Neural progenitor cell (in vitro differentiated cells): ENCODE measurements at regions not wholly inside any gene's neighbourhood (a gene's known extent, or its start where the extent isn't known, plus 50 kb on each side); places are given as distances from the start of the nearest gene placed in this dataset.

ENCODE experiments used
- EZH2 ChIP-seq: fragments of 200-600 bp; sonication (generic); IDR thresholded peaks from 2 replicates; pipeline ENCODE4 v1.6.1; 2017; ENCODE audit warnings: antibody characterized with exemption, mild to moderate bottlenecking, moderate library complexity
- EZH2phosphoT487 ChIP-seq: fragments of 200-600 bp; sonication (generic); IDR thresholded peaks from 2 replicates; pipeline ENCODE4 v1.6.1; 2017; ENCODE audit warnings: antibody characterized with exemption
- TF ChIP-seq, protein P1 (sequence below): fragments of 200-600 bp; sonication (generic); IDR thresholded peaks from 2 replicates; pipeline ENCODE4 v1.5.1; 2017; ENCODE audit warnings: antibody characterized with exemption, mild to moderate bottlenecking

DNA sequence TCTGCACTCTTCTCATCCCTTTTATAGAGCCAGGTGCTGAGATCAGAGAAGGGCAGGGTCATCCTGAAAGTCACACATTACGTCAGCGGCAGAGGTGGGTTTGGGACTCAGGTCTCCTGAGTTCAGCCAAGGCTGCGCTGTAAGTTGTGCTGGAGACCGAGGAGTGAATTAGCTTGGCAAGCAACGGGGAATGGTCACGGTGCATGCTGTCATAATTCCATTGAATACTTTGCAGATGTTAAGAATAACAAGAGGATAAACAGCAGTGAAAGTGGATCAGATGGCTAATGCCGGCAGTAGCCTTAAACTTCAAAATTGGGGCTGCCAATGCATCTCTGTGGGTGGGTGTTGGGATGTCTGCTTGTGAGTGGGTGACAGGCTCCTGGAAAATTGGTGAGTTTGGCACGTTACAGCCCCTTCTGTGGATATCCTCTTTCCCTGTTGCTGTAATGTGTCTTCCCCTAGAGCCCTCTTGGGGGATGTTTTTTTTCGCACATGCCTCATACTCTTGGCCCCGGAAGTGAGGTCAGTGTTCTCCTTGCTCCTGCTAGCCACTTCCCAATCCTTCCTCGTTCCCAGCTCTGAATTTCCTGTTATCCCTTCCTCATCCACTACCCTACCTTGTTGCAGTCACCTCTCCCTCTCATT is 287.1 kb upstream of the SRRM4 start:
- TF ChIP-seq, protein P1, sequence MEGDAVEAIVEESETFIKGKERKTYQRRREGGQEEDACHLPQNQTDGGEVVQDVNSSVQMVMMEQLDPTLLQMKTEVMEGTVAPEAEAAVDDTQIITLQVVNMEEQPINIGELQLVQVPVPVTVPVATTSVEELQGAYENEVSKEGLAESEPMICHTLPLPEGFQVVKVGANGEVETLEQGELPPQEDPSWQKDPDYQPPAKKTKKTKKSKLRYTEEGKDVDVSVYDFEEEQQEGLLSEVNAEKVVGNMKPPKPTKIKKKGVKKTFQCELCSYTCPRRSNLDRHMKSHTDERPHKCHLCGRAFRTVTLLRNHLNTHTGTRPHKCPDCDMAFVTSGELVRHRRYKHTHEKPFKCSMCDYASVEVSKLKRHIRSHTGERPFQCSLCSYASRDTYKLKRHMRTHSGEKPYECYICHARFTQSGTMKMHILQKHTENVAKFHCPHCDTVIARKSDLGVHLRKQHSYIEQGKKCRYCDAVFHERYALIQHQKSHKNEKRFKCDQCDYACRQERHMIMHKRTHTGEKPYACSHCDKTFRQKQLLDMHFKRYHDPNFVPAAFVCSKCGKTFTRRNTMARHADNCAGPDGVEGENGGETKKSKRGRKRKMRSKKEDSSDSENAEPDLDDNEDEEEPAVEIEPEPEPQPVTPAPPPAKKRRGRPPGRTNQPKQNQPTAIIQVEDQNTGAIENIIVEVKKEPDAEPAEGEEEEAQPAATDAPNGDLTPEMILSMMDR, result no peak
- TF ChIP-seq EZH2, result no peak
- TF ChIP-seq EZH2phosphoT487, result no peak
